ENCODE measurements at regions not wholly inside any gene's neighbourhood (a gene's known extent, or its start where the extent isn't known, plus 50 kb on each side); places are given as distances from the start of the nearest gene placed in this dataset.

- TF ChIP-seq, protein P1, sequence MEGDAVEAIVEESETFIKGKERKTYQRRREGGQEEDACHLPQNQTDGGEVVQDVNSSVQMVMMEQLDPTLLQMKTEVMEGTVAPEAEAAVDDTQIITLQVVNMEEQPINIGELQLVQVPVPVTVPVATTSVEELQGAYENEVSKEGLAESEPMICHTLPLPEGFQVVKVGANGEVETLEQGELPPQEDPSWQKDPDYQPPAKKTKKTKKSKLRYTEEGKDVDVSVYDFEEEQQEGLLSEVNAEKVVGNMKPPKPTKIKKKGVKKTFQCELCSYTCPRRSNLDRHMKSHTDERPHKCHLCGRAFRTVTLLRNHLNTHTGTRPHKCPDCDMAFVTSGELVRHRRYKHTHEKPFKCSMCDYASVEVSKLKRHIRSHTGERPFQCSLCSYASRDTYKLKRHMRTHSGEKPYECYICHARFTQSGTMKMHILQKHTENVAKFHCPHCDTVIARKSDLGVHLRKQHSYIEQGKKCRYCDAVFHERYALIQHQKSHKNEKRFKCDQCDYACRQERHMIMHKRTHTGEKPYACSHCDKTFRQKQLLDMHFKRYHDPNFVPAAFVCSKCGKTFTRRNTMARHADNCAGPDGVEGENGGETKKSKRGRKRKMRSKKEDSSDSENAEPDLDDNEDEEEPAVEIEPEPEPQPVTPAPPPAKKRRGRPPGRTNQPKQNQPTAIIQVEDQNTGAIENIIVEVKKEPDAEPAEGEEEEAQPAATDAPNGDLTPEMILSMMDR (IDR thresholded peaks at IDR 0.05): no peak
- TF ChIP-seq POLR2AphosphoS5 (IDR thresholded peaks at IDR 0.05): no peak
Measured at GRCh38 chr9:85487872-85488271, 253.9 kb downstream of the AGTPBP1 start.

Data from breast epithelium (tissue), 3 donors.